Ishikawa (cell line): ENCODE measurements at regions not wholly inside any gene's neighbourhood (a gene's known extent, or its start where the extent isn't known, plus 50 kb on each side); places are given as distances from the start of the nearest gene placed in this dataset.

Experiments used
- CEBPB ChIP-seq: IDR thresholded peaks from 2 replicates; pipeline ENCODE4 v1.6.1; 2012
- EGR1 ChIP-seq: IDR thresholded peaks from 2 replicates; pipeline ENCODE4 v1.6.1; 2012
- EP300 ChIP-seq: IDR thresholded peaks from 2 replicates; pipeline ENCODE4 v1.6.1; 2012; ENCODE audit warnings: borderline replicate concordance
- RAD21 ChIP-seq: IDR thresholded peaks from 2 replicates; pipeline ENCODE4 v1.6.1; 2012; ENCODE audit warnings: low read depth
- TEAD4 ChIP-seq: IDR thresholded peaks from 2 replicates; pipeline ENCODE4 v1.6.1; 2012
- ZBTB7A ChIP-seq: IDR thresholded peaks from 2 replicates; pipeline ENCODE4 v1.6.1; 2012; ENCODE audit warnings: low read depth

DNA sequence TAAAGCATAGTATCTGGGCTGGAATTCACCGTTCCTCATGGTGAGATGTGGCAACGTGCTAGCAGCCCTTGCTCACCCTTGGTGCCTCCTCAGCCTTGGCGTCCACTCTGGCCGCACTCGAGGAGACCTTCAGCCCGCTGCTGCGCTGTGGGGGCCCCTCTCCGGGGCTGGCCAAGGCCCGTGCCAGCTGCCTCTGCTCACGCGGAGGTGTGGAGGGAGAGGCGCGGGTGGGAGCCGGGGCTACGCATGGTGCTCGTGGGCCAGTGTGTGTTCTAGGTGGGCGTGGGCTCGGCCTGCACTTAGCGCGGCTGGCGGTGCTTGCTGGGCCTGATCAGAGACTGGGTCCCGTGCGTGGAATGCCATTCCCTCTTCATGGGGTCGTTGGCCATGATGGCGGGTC, 424.2 kb downstream of the KCTD16 start:
- TF ChIP-seq TEAD4 (no peak), ZBTB7A (no peak), RAD21 (no peak), EP300 (no peak), CEBPB (no peak), EGR1 (no peak)
